GM23338 (cell line): ENCODE measurements at regions not wholly inside any gene's neighbourhood (a gene's known extent, or its start where the extent isn't known, plus 50 kb on each side); places are given as distances from the start of the nearest gene placed in this dataset.

ENCODE experiments used
- ATAC-seq: fragments of 200-7000 bp; cut with Tn5 transposase; 3 replicates; pipeline ENCODE4 v1.9.1; 2020
- DNase-seq: peaks from one replicate; pipeline ENCODE4 v3.0.0-alpha.2; 2015; ENCODE audit warnings: low spot score
- H2AFZ ChIP-seq: fragments of 200-600 bp; sonication (generic); 2 replicates; pipeline ENCODE4 v1.8.0; 2016; ENCODE audit warnings: antibody characterized with exemption, mild to moderate bottlenecking, moderate library complexity
- H3F3A ChIP-seq: fragments of 200-600 bp; sonication (generic); replicated peaks from 2 replicates; pipeline ENCODE4 v1.8.0; 2017; ENCODE audit warnings: antibody characterized with exemption, mixed run types, low read depth
- H3K27ac ChIP-seq: fragments of 200-600 bp; sonication (generic); 2 replicates; pipeline ENCODE4 v1.6.1; 2016; ENCODE audit warnings: low read depth
- H3K27me3 ChIP-seq: fragments of 200-600 bp; sonication (generic); 2 replicates; pipeline ENCODE4 v1.8.0; 2016; ENCODE audit warnings: mild to moderate bottlenecking, mixed run types, moderate library complexity; ENCODE audit not compliant: insufficient read depth
- H3K36me3 ChIP-seq: fragments of 200-600 bp; sonication (generic); 2 replicates; pipeline ENCODE4 v1.8.0; 2016; ENCODE audit warnings: mild to moderate bottlenecking; ENCODE audit not compliant: insufficient read depth
- H3K4me1 ChIP-seq: fragments of 200-600 bp; sonication (generic); 2 replicates; pipeline ENCODE4 v1.8.0; 2016; ENCODE audit warnings: mild to moderate bottlenecking, moderate library complexity; ENCODE audit not compliant: insufficient read depth
- H3K4me2 ChIP-seq: fragments of 200-600 bp; sonication (generic); 2 replicates; pipeline ENCODE4 v1.7.1; 2017; ENCODE audit warnings: mixed run types
- H3K4me3 ChIP-seq: fragments of 200-600 bp; sonication (generic); 2 replicates; pipeline ENCODE4 v1.6.1; 2016; ENCODE audit warnings: mixed run types
- H3K79me2 ChIP-seq: fragments of 200-600 bp; sonication (generic); replicated peaks from 2 replicates; pipeline ENCODE4 v1.8.0; 2017; ENCODE audit warnings: mild to moderate bottlenecking; ENCODE audit not compliant: insufficient read depth
- H3K9me2 ChIP-seq: fragments of 200-600 bp; sonication (generic); 2 replicates; pipeline ENCODE4 v1.8.0; 2017; ENCODE audit not compliant: insufficient read depth
- H4K20me1 ChIP-seq: fragments of 200-600 bp; sonication (generic); replicated peaks from 2 replicates; pipeline ENCODE4 v1.8.0; 2017; ENCODE audit warnings: mild to moderate bottlenecking; ENCODE audit not compliant: insufficient read depth
- H3K27ac Mint-ChIP-seq: 2 replicates; pipeline ENCODE4 v1.8.0; 2020; ENCODE audit warnings: inconsistent platforms, mild to moderate bottlenecking, moderate library complexity, mixed read lengths
- H3K27me3 Mint-ChIP-seq: 3 replicates; pipeline ENCODE4 v1.8.0; 2022; ENCODE audit warnings: low read depth, mild to moderate bottlenecking, moderate library complexity, mixed read lengths, inconsistent platforms; ENCODE audit not compliant: insufficient read depth, poor library complexity
- H3K36me3 Mint-ChIP-seq: 3 replicates; pipeline ENCODE4 v1.8.0; 2021; ENCODE audit warnings: low read depth, mild to moderate bottlenecking, inconsistent platforms, moderate library complexity, mixed read lengths
- H3K4me1 Mint-ChIP-seq: 3 replicates; pipeline ENCODE4 v1.8.0; 2020; ENCODE audit warnings: mild to moderate bottlenecking, inconsistent platforms, mixed read lengths
- H3K4me3 Mint-ChIP-seq: 3 replicates; pipeline ENCODE4 v1.8.0; 2021; ENCODE audit warnings: moderate library complexity, mild to moderate bottlenecking, inconsistent platforms, mixed read lengths
- H3K9me3 Mint-ChIP-seq: 3 replicates; pipeline ENCODE4 v1.8.0; 2020; ENCODE audit warnings: moderate library complexity, mild to moderate bottlenecking, inconsistent platforms, mixed read lengths
- CREB1 ChIP-seq: fragments of 250-450 bp; sonication (Bioruptor Pico); IDR thresholded peaks from 2 replicates; pipeline ENCODE4 v1.5.0; 2020; ENCODE audit warnings: low read depth, mild to moderate bottlenecking, moderate library complexity
- EZH2phosphoT487 ChIP-seq: fragments of 200-600 bp; sonication (generic); IDR thresholded peaks from one replicate; pipeline ENCODE4 v1.8.1; 2018; ENCODE audit warnings: antibody characterized with exemption; ENCODE audit not compliant: unreplicated experiment
- JUNB ChIP-seq: IDR thresholded peaks from one replicate; pipeline ENCODE4 v1.6.1; 2016; ENCODE audit warnings: antibody characterized with exemption; ENCODE audit not compliant: unreplicated experiment
- POLR2AphosphoS5 ChIP-seq: IDR thresholded peaks from 2 replicates; pipeline ENCODE4 v1.6.1; 2016; ENCODE audit warnings: antibody characterized with exemption, low read depth
- REST ChIP-seq: IDR thresholded peaks from one replicate; pipeline ENCODE4 v1.6.1; 2018; ENCODE audit warnings: antibody characterized with exemption; ENCODE audit not compliant: unreplicated experiment
- STAT1 ChIP-seq: IDR thresholded peaks from one replicate; pipeline ENCODE4 v1.6.1; 2016; ENCODE audit warnings: antibody characterized with exemption; ENCODE audit not compliant: unreplicated experiment
- TF ChIP-seq, protein P1 (sequence below), 2 experiments: fragments of 200-600 bp in 1 of 2; sonication (generic) in 1 of 2; conservative IDR thresholded peaks; 2 replicates each; pipeline versions ENCODE4 v1.5.1 to v1.6.1; 2016 to 2017; ENCODE audit warnings: antibody characterized with exemption in 2 of 2, low read depth in 2 of 2, mild to moderate bottlenecking in 2 of 2, moderate library complexity in 1 of 2
- TF ChIP-seq, protein P2 (sequence below): fragments of 250-450 bp; sonication (Bioruptor Pico); IDR thresholded peaks from 2 replicates; pipeline ENCODE4 v1.5.0; 2020; ENCODE audit warnings: mild to moderate bottlenecking, moderate library complexity

DNA sequence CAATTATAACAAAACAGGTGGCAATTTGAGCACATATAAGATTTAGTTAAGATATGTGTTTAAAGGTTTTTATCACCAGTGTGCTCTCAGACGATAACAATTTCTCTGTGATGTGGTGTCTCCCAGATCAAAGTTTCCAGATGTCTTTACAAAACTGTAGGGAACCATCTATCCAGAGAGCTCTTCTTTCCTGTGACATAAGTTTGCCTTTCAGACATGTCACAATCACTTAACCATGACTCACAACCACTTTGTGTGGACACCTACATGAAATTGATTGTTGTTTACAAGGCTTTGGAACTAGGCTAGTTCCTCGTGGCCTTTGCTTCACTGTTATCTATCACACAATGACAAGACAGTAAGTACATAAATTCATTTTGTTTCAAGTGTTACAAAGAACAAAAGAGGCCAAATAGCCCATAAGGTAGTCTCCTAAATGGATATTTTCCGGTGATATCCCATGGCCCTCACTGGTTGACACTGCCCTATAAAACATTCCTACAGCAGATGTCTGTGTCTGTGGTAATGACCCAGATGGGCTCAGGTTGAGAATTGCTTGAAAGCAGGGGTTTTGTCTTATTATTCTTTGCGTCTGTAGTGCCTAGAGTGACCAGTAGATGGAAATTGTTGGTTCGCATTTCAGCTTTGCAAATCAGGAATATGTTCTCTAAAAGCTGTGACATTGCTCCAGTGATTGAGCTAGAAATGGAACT, 297.8 kb upstream of the FAM241A start:
- no peak overlapping the region for H3K4me3 Mint-ChIP-seq
- no peaks in the 10 kb centered on the region for H3K9me2 ChIP-seq
- ATAC-seq (peak; percentile 75), DNase-seq (peak; percentile 53)
- H3K4me1 Mint-ChIP-seq = no peaks in the 10 kb centered on the region
- no peaks in the 10 kb centered on the region for H3K27me3 ChIP-seq
- no peak overlapping the region for H2AFZ ChIP-seq
- no peak overlapping the region for H3K4me3 ChIP-seq
- H3K9me3 Mint-ChIP-seq = no peaks in the 10 kb centered on the region; the same call in 2 of the 3 replicates
- H3F3A ChIP-seq = no peaks in the 10 kb centered on the region
- H3K27ac Mint-ChIP-seq = no peak overlapping the region
- H4K20me1 ChIP-seq = no peaks in the 10 kb centered on the region
- H3K36me3 Mint-ChIP-seq = no peaks in the 10 kb centered on the region
- no peaks in the 10 kb centered on the region for H3K79me2 ChIP-seq
- H3K4me1 ChIP-seq = no peaks in the 10 kb centered on the region
- H3K36me3 ChIP-seq = no peaks in the 10 kb centered on the region
- H3K27me3 Mint-ChIP-seq = no peaks in the 10 kb centered on the region
- H3K27ac ChIP-seq = no peak overlapping the region
- H3K4me2 ChIP-seq = no peak overlapping the region
- no peak for TF ChIP-seq STAT1
- TF ChIP-seq, protein P1, sequence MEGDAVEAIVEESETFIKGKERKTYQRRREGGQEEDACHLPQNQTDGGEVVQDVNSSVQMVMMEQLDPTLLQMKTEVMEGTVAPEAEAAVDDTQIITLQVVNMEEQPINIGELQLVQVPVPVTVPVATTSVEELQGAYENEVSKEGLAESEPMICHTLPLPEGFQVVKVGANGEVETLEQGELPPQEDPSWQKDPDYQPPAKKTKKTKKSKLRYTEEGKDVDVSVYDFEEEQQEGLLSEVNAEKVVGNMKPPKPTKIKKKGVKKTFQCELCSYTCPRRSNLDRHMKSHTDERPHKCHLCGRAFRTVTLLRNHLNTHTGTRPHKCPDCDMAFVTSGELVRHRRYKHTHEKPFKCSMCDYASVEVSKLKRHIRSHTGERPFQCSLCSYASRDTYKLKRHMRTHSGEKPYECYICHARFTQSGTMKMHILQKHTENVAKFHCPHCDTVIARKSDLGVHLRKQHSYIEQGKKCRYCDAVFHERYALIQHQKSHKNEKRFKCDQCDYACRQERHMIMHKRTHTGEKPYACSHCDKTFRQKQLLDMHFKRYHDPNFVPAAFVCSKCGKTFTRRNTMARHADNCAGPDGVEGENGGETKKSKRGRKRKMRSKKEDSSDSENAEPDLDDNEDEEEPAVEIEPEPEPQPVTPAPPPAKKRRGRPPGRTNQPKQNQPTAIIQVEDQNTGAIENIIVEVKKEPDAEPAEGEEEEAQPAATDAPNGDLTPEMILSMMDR (conservative IDR thresholded peaks at IDR 0.05; ENCODE audit: low read depth in 2 of 2) = peak; percentile 35 to 48; a peak in 3 of 4 replicates

- H3K4me1 Mint-ChIP-seq = no peaks in the 10 kb centered on the region
- no peaks in the 10 kb centered on the region for H3K27me3 Mint-ChIP-seq
- no peaks in the 10 kb centered on the region; the same call in 2 of the 3 replicates for H3K9me3 Mint-ChIP-seq
- H3K4me3 Mint-ChIP-seq = no peak overlapping the region
- Histone ChIP-seq H3K27ac (no peak overlapping the region), H3K4me1 (no peaks in the 10 kb centered on the region), H4K20me1 (no peaks in the 10 kb centered on the region), H3K9me2 (no peaks in the 10 kb centered on the region), H3K79me2 (no peaks in the 10 kb centered on the region), H3F3A (no peaks in the 10 kb centered on the region), H3K4me3 (no peak overlapping the region), H2AFZ (no peak overlapping the region), H3K36me3 (no peaks in the 10 kb centered on the region), H3K27me3 (no peaks in the 10 kb centered on the region), H3K4me2 (no peak overlapping the region)
- no peak overlapping the region for H3K27ac Mint-ChIP-seq
- no peak for ATAC-seq
- DNase-seq = no peak
- H3K36me3 Mint-ChIP-seq = no peaks in the 10 kb centered on the region
- no peak for TF ChIP-seq JUNB
- TF ChIP-seq POLR2AphosphoS5 = no peak
- no peak for TF ChIP-seq EZH2phosphoT487
- TF ChIP-seq REST = no peak
- TF ChIP-seq, protein P2, sequence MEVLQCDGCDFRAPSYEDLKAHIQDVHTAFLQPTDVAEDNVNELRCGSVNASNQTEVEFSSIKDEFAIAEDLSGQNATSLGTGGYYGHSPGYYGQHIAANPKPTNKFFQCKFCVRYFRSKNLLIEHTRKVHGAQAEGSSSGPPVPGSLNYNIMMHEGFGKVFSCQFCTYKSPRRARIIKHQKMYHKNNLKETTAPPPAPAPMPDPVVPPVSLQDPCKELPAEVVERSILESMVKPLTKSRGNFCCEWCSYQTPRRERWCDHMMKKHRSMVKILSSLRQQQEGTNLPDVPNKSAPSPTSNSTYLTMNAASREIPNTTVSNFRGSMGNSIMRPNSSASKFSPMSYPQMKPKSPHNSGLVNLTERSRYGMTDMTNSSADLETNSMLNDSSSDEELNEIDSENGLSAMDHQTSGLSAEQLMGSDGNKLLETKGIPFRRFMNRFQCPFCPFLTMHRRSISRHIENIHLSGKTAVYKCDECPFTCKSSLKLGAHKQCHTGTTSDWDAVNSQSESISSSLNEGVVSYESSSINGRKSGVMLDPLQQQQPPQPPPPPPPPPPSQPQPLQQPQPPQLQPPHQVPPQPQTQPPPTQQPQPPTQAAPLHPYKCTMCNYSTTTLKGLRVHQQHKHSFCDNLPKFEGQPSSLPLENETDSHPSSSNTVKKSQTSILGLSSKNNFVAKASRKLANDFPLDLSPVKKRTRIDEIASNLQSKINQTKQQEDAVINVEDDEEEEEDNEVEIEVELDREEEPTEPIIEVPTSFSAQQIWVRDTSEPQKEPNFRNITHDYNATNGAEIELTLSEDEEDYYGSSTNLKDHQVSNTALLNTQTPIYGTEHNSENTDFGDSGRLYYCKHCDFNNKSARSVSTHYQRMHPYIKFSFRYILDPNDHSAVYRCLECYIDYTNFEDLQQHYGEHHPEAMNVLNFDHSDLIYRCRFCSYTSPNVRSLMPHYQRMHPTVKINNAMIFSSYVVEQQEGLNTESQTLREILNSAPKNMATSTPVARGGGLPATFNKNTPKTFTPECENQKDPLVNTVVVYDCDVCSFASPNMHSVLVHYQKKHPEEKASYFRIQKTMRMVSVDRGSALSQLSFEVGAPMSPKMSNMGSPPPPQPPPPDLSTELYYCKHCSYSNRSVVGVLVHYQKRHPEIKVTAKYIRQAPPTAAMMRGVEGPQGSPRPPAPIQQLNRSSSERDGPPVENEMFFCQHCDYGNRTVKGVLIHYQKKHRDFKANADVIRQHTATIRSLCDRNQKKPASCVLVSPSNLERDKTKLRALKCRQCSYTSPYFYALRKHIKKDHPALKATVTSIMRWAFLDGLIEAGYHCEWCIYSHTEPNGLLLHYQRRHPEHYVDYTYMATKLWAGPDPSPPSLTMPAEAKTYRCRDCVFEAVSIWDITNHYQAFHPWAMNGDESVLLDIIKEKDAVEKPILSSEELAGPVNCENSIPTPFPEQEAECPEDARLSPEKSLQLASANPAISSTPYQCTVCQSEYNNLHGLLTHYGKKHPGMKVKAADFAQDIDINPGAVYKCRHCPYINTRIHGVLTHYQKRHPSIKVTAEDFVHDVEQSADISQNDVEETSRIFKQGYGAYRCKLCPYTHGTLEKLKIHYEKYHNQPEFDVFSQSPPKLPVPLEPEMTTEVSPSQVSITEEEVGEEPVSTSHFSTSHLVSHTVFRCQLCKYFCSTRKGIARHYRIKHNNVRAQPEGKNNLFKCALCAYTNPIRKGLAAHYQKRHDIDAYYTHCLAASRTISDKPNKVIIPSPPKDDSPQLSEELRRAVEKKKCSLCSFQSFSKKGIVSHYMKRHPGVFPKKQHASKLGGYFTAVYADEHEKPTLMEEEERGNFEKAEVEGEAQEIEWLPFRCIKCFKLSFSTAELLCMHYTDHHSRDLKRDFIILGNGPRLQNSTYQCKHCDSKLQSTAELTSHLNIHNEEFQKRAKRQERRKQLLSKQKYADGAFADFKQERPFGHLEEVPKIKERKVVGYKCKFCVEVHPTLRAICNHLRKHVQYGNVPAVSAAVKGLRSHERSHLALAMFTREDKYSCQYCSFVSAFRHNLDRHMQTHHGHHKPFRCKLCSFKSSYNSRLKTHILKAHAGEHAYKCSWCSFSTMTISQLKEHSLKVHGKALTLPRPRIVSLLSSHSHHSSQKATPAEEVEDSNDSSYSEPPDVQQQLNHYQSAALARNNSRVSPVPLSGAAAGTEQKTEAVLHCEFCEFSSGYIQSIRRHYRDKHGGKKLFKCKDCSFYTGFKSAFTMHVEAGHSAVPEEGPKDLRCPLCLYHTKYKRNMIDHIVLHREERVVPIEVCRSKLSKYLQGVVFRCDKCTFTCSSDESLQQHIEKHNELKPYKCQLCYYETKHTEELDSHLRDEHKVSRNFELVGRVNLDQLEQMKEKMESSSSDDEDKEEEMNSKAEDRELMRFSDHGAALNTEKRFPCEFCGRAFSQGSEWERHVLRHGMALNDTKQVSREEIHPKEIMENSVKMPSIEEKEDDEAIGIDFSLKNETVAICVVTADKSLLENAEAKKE (CRISPR knock-in tag) = no peak
- TF ChIP-seq CREB1 (CRISPR knock-in tag) = no peak
- no peak for TF ChIP-seq STAT1
Observed at GRCh38 chr4:111849746-111850284, 295.4 kb upstream of the FAM241A start.
